IMR-90 (cell line): ENCODE measurements at regions not wholly inside any gene's neighbourhood (a gene's known extent, or its start where the extent isn't known, plus 50 kb on each side); places are given as distances from the start of the nearest gene placed in this dataset.

Experiments
- BHLHE40 ChIP-seq: fragments of 150-350 bp; IDR thresholded peaks from 2 replicates; pipeline ENCODE4 v1.6.1; 2016; ENCODE audit warnings: mild to moderate bottlenecking, low read depth, low read length
- CEBPB ChIP-seq: IDR thresholded peaks from 2 replicates; pipeline ENCODE4 v1.6.1; 2012; ENCODE audit warnings: low read depth, low read length, improper control_type of control experiment
- CHD1 ChIP-seq: IDR thresholded peaks from 2 replicates; pipeline ENCODE4 v1.6.1; 2012; ENCODE audit warnings: low read depth, low read length, improper control_type of control experiment
- CTCF ChIP-seq: conservative IDR thresholded peaks from 2 replicates; pipeline ENCODE4 v1.5.1; 2012; ENCODE audit warnings: mild to moderate bottlenecking, low read depth, low read length, improper control_type of control experiment
- FOS ChIP-seq: fragments of 150-350 bp; IDR thresholded peaks from 2 replicates; pipeline ENCODE4 v1.6.1; 2016; ENCODE audit warnings: low read depth, low read length
- MAFK ChIP-seq: IDR thresholded peaks from 2 replicates; pipeline ENCODE4 v1.6.1; 2012; ENCODE audit warnings: low read depth, low read length, improper control_type of control experiment
- MAZ ChIP-seq: IDR thresholded peaks from 2 replicates; pipeline ENCODE4 v1.6.1; 2012; ENCODE audit warnings: low read depth, mild to moderate bottlenecking, low read length, improper control_type of control experiment, moderate library complexity, borderline replicate concordance
- NFE2L2 ChIP-seq: fragments of 150-350 bp; IDR thresholded peaks from 2 replicates; pipeline ENCODE4 v1.6.1; 2016; ENCODE audit warnings: low read depth, mild to moderate bottlenecking, low read length
- POLR2A ChIP-seq: IDR thresholded peaks from 2 replicates; pipeline ENCODE4 v1.6.1; 2012; ENCODE audit warnings: mild to moderate bottlenecking, low read depth, low read length
- RAD21 ChIP-seq: IDR thresholded peaks from 2 replicates; pipeline ENCODE4 v1.6.1; 2012; ENCODE audit warnings: low read length, improper control_type of control experiment
- RCOR1 ChIP-seq: IDR thresholded peaks from 2 replicates; pipeline ENCODE4 v1.6.1; 2012; ENCODE audit warnings: mild to moderate bottlenecking, low read length, improper control_type of control experiment; ENCODE audit not compliant: insufficient replicate concordance
- RFX5 ChIP-seq: IDR thresholded peaks from 2 replicates; pipeline ENCODE4 v1.8.0; 2012; ENCODE audit warnings: low read depth, mild to moderate bottlenecking, low read length, moderate library complexity
- SMC3 ChIP-seq: fragments of 150-350 bp; IDR thresholded peaks from 2 replicates; pipeline ENCODE4 v1.6.1; 2016; ENCODE audit warnings: low read depth, mild to moderate bottlenecking, antibody characterized with exemption, low read length, moderate library complexity
- USF2 ChIP-seq: fragments of 150-350 bp; IDR thresholded peaks from 2 replicates; pipeline ENCODE4 v1.6.1; 2017; ENCODE audit warnings: mild to moderate bottlenecking, antibody characterized with exemption, low read length, low read depth

- no peak for TF ChIP-seq CTCF
- no peak for TF ChIP-seq NFE2L2
- no peak for TF ChIP-seq BHLHE40
- no peak for TF ChIP-seq POLR2A
- TF ChIP-seq RFX5 = no peak
- no peak for TF ChIP-seq SMC3
- no peak for TF ChIP-seq MAFK
- TF ChIP-seq USF2 = no peak
- TF ChIP-seq RAD21 = no peak
- TF ChIP-seq CEBPB = no peak
- TF ChIP-seq MAZ = no peak
- TF ChIP-seq RCOR1 = no peak
- TF ChIP-seq CHD1 = no peak
- no peak for TF ChIP-seq FOS
Measured at GRCh38 chr3:73694983-73695757, 70.4 kb upstream of the PDZRN3 start.
